ENCODE measurements at regions not wholly inside any gene's neighbourhood (a gene's known extent, or its start where the extent isn't known, plus 50 kb on each side); places are given as distances from the start of the nearest gene placed in this dataset.

DNA sequence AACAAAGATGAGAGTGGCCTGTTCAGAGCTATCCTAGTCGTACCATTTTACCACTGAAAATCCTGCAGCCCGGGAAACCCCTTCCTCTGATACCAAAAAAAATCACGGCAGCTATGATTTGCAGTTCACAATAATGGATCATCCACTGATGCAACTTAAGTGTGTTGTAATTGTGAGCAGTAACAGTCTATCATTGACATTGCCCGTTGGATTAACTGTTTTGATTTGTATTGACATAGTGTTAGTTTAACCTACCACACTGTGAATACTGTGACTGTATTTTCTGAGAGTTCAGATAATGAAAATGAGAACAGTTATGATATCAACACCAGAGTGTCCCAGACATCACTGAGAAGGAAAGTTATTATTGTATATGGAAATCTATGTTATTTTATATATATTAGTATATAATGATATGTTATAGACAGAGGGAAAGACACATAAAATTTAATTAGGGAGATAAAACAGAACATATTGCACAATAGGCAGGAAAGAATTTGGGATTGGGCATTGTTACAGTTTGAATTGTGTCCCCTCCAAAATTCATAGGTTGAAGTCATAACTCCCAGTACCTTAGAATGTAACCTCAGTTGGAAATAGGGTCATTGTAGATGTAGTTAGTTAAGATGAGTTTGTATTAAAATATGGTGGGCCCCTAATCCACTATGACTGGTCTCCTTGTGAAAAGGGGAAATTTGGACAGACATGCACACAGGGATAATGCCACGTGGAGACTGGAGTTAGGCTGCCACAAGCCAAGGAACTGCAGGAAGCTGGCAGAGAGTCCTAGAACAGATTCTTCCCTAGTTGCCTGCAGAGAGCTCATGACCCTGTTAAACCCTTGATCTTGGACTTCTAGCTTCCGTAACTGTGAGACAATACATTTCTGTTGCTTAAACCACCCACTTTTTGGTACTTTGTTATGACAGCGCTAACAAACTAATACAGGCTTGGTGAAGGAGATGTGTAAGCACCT lies 54.4 kb downstream of the TLCD4 start:
- peaks cover 3 to 16% (median 12%) of the 10 kb centered on the region in 4 donors for H3K36me3 ChIP-seq (ENCODE audit: control insufficient read depth in 4 of 4, insufficient read depth in 3 of 4, low read depth in 1 of 4, low read length in 3 of 4)
- 73% methylated on average over 7 of the region's 7 CpGs for WGBS
- H3K27me3 ChIP-seq (ENCODE audit: control insufficient read depth in 4 of 4, insufficient read depth in 4 of 4, low read length in 3 of 4) = no peaks in the 10 kb centered on the region
- no peak overlapping the region for H3K27ac ChIP-seq (ENCODE audit: low read depth in 1 of 2, low read length in 2 of 2)
- H3K9ac ChIP-seq (ENCODE audit: low read depth in 1 of 2, low read length in 2 of 2) = no peak overlapping the region
- peaks cover 0 to 6% (median 2%) of the 10 kb centered on the region in 4 donors for H3K4me1 ChIP-seq (ENCODE audit: control insufficient read depth in 4 of 4, insufficient read depth in 4 of 4, low read length in 3 of 4)
- H3K4me3 ChIP-seq (ENCODE audit: low read depth in 1 of 3, low read length in 3 of 3) = no peak overlapping the region
- DNase-seq (ENCODE audit: low spot score) = no peak
- TF ChIP-seq NR2F2 (IDR thresholded peaks at IDR 0.05) = peak; percentile 15
- no peak for TF ChIP-seq ATF3 (IDR thresholded peaks at IDR 0.05)
- TF ChIP-seq EGR1 (IDR thresholded peaks at IDR 0.05; ENCODE audit: low read depth in 2 of 2) = no peak
- no peak for TF ChIP-seq FOXA2 (IDR thresholded peaks at IDR 0.05)
- H3K9me3 ChIP-seq (ENCODE audit: control insufficient read depth in 4 of 4, low read length in 3 of 4) = no peaks in the 10 kb centered on the region

GRCh38 chr1:95176861-95177260 lies 57.1 kb upstream of the RWDD3 start:
- no peaks in the 10 kb centered on the region for H3K9me3 ChIP-seq (ENCODE audit: control insufficient read depth in 4 of 4, low read length in 3 of 4)
- no peaks in the 10 kb centered on the region for H3K27me3 ChIP-seq (ENCODE audit: control insufficient read depth in 4 of 4, insufficient read depth in 4 of 4, low read length in 3 of 4)
- H3K27ac ChIP-seq (ENCODE audit: low read depth in 1 of 2, low read length in 2 of 2) = no peak overlapping the region
- DNase-seq (ENCODE audit: low spot score) = no peak
- no peak overlapping the region for H3K4me3 ChIP-seq (ENCODE audit: low read depth in 1 of 3, low read length in 3 of 3)
- no peak overlapping the region for H3K9ac ChIP-seq (ENCODE audit: low read depth in 1 of 2, low read length in 2 of 2)
- H3K4me1 ChIP-seq (ENCODE audit: control insufficient read depth in 4 of 4, insufficient read depth in 4 of 4, low read length in 3 of 4) = peaks cover 0 to 10% (median 0%) of the 10 kb centered on the region in 4 donors
- no peak for TF ChIP-seq ATF3 (IDR thresholded peaks at IDR 0.05)
- no peak for TF ChIP-seq GABPA (IDR thresholded peaks at IDR 0.05 in 1 of 2, conservative IDR thresholded peaks at IDR 0.05 in 1 of 2)
- TF ChIP-seq RXRA (IDR thresholded peaks at IDR 0.05) = no peak
- no peak for TF ChIP-seq SP1 (IDR thresholded peaks at IDR 0.05)
- no peak for TF ChIP-seq YY1 (IDR thresholded peaks at IDR 0.05)
- no peak for TF ChIP-seq HNF4G (IDR thresholded peaks at IDR 0.05)
- no peak for TF ChIP-seq FOXA1 (IDR thresholded peaks at IDR 0.05)
- TF ChIP-seq TAF1 (conservative IDR thresholded peaks at IDR 0.05) = no peak
- TF ChIP-seq RAD21 (IDR thresholded peaks at IDR 0.05) = no peak
- TF ChIP-seq REST (IDR thresholded peaks at IDR 0.05) = no peak
- no peak for TF ChIP-seq EGR1 (IDR thresholded peaks at IDR 0.05; ENCODE audit: low read depth in 2 of 2)
- TF ChIP-seq, protein P1, sequence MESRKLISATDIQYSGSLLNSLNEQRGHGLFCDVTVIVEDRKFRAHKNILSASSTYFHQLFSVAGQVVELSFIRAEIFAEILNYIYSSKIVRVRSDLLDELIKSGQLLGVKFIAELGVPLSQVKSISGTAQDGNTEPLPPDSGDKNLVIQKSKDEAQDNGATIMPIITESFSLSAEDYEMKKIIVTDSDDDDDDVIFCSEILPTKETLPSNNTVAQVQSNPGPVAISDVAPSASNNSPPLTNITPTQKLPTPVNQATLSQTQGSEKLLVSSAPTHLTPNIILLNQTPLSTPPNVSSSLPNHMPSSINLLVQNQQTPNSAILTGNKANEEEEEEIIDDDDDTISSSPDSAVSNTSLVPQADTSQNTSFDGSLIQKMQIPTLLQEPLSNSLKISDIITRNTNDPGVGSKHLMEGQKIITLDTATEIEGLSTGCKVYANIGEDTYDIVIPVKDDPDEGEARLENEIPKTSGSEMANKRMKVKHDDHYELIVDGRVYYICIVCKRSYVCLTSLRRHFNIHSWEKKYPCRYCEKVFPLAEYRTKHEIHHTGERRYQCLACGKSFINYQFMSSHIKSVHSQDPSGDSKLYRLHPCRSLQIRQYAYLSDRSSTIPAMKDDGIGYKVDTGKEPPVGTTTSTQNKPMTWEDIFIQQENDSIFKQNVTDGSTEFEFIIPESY (IDR thresholded peaks at IDR 0.05) = no peak
- TF ChIP-seq, protein P2, sequence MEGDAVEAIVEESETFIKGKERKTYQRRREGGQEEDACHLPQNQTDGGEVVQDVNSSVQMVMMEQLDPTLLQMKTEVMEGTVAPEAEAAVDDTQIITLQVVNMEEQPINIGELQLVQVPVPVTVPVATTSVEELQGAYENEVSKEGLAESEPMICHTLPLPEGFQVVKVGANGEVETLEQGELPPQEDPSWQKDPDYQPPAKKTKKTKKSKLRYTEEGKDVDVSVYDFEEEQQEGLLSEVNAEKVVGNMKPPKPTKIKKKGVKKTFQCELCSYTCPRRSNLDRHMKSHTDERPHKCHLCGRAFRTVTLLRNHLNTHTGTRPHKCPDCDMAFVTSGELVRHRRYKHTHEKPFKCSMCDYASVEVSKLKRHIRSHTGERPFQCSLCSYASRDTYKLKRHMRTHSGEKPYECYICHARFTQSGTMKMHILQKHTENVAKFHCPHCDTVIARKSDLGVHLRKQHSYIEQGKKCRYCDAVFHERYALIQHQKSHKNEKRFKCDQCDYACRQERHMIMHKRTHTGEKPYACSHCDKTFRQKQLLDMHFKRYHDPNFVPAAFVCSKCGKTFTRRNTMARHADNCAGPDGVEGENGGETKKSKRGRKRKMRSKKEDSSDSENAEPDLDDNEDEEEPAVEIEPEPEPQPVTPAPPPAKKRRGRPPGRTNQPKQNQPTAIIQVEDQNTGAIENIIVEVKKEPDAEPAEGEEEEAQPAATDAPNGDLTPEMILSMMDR (IDR thresholded peaks at IDR 0.05; ENCODE audit: low read depth, low read length, missing input control) = no peak
- no peak for TF ChIP-seq NR2F2 (IDR thresholded peaks at IDR 0.05)
- no peak for TF ChIP-seq HNF4A (conservative IDR thresholded peaks at IDR 0.05)
- TF ChIP-seq, protein P3, sequence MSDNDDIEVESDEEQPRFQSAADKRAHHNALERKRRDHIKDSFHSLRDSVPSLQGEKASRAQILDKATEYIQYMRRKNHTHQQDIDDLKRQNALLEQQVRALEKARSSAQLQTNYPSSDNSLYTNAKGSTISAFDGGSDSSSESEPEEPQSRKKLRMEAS (IDR thresholded peaks at IDR 0.05) = no peak
- TF ChIP-seq JUND (IDR thresholded peaks at IDR 0.05) = no peak
- TF ChIP-seq FOXA2 (IDR thresholded peaks at IDR 0.05) = no peak
- peaks cover 3 to 17% (median 12%) of the 10 kb centered on the region in 4 donors for H3K36me3 ChIP-seq (ENCODE audit: control insufficient read depth in 4 of 4, insufficient read depth in 3 of 4, low read depth in 1 of 4, low read length in 3 of 4)

All from liver (tissue), 8 donors.